Transverse colon (tissue), 3 donors: ENCODE measurements at regions not wholly inside any gene's neighbourhood (a gene's known extent, or its start where the extent isn't known, plus 50 kb on each side); places are given as distances from the start of the nearest gene placed in this dataset.

Source experiments
- EP300 ChIP-seq: sonication (generic); formaldehyde crosslinking; IDR thresholded peaks from one replicate; pipeline ENCODE4 v1.6.1; 2017; ENCODE audit warnings: antibody characterized with exemption, low read depth
- POLR2A ChIP-seq: fragments of 450-650 bp; IDR thresholded peaks from one replicate; pipeline ENCODE4 v1.6.1; 2016; ENCODE audit warnings: antibody characterized with exemption, mild to moderate bottlenecking, moderate library complexity
- TF ChIP-seq, protein P1 (sequence below), 5 experiments: fragments of 200-600 bp in 3 of 5; fragments of 450-650 bp in 2 of 5; sonication (generic) in 3 of 5; IDR thresholded peaks; 1 replicate in 2 of 5; 2 replicates in 3 of 5; pipeline ENCODE4 v1.5.1; 2016 to 2017; ENCODE audit warnings: antibody characterized with exemption in 5 of 5, inconsistent platforms in 3 of 5, mild to moderate bottlenecking in 2 of 5, moderate library complexity in 1 of 5

DNA sequence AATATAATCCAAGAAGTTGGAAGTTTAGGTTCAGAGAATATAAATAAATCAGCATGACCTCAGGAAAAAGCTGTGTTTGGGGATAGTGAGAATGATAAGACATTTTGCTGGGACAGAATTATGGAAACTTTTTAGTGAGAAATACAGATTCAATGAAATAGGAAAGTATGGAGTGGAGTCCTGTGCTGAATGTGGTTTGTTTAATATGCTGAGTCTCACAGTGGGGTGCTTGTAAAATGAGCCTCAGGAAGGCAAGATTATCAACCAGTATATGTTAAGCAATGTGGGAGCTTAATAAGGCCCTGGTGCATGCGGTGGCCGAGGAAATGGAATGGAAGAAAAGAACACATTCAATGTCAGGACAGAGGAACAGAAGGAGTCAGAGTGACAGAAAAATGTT lies 1554.7 kb upstream of the TENM3 start:
- TF ChIP-seq POLR2A (no peak), EP300 (no peak)
- TF ChIP-seq, protein P1, sequence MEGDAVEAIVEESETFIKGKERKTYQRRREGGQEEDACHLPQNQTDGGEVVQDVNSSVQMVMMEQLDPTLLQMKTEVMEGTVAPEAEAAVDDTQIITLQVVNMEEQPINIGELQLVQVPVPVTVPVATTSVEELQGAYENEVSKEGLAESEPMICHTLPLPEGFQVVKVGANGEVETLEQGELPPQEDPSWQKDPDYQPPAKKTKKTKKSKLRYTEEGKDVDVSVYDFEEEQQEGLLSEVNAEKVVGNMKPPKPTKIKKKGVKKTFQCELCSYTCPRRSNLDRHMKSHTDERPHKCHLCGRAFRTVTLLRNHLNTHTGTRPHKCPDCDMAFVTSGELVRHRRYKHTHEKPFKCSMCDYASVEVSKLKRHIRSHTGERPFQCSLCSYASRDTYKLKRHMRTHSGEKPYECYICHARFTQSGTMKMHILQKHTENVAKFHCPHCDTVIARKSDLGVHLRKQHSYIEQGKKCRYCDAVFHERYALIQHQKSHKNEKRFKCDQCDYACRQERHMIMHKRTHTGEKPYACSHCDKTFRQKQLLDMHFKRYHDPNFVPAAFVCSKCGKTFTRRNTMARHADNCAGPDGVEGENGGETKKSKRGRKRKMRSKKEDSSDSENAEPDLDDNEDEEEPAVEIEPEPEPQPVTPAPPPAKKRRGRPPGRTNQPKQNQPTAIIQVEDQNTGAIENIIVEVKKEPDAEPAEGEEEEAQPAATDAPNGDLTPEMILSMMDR (IDR thresholded peaks at IDR 0.05), result no peak
